GM23338 (cell line): ENCODE measurements at regions not wholly inside any gene's neighbourhood (a gene's known extent, or its start where the extent isn't known, plus 50 kb on each side); places are given as distances from the start of the nearest gene placed in this dataset.

ENCODE experiments used
- CREB1 ChIP-seq: fragments of 250-450 bp; sonication (Bioruptor Pico); IDR thresholded peaks from 2 replicates; pipeline ENCODE4 v1.5.0; 2020; ENCODE audit warnings: low read depth, mild to moderate bottlenecking, moderate library complexity
- EZH2 ChIP-seq: fragments of 200-600 bp; sonication (generic); IDR thresholded peaks from one replicate; pipeline ENCODE4 v1.8.0; 2017; ENCODE audit warnings: antibody characterized with exemption, mild to moderate bottlenecking, low read depth; ENCODE audit not compliant: unreplicated experiment
- EZH2phosphoT487 ChIP-seq: fragments of 200-600 bp; sonication (generic); IDR thresholded peaks from one replicate; pipeline ENCODE4 v1.8.1; 2018; ENCODE audit warnings: antibody characterized with exemption; ENCODE audit not compliant: unreplicated experiment
- JUNB ChIP-seq: IDR thresholded peaks from one replicate; pipeline ENCODE4 v1.6.1; 2016; ENCODE audit warnings: antibody characterized with exemption; ENCODE audit not compliant: unreplicated experiment
- POLR2AphosphoS5 ChIP-seq: IDR thresholded peaks from 2 replicates; pipeline ENCODE4 v1.6.1; 2016; ENCODE audit warnings: antibody characterized with exemption, low read depth
- REST ChIP-seq: IDR thresholded peaks from one replicate; pipeline ENCODE4 v1.6.1; 2018; ENCODE audit warnings: antibody characterized with exemption; ENCODE audit not compliant: unreplicated experiment
- ZNF114 ChIP-seq: fragments of 250-450 bp; sonication (Bioruptor Pico); IDR thresholded peaks from 2 replicates; pipeline ENCODE4 v1.5.0; 2020; ENCODE audit warnings: mild to moderate bottlenecking, moderate library complexity
- ZNF331 ChIP-seq: fragments of 250-450 bp; sonication (Bioruptor Pico); IDR thresholded peaks from 2 replicates; pipeline ENCODE4 v1.5.0; 2020; ENCODE audit warnings: low read depth, mild to moderate bottlenecking, moderate library complexity
- ZNF462 ChIP-seq: fragments of 250-450 bp; sonication (Bioruptor Pico); IDR thresholded peaks from 2 replicates; pipeline ENCODE4 v1.5.0; 2020; ENCODE audit warnings: mild to moderate bottlenecking, moderate library complexity
- TF ChIP-seq, protein P1 (sequence below), 2 experiments: fragments of 200-600 bp in 1 of 2; sonication (generic) in 1 of 2; conservative IDR thresholded peaks; 2 replicates each; pipeline versions ENCODE4 v1.5.1 to v1.6.1; 2016 to 2017; ENCODE audit warnings: antibody characterized with exemption in 2 of 2, low read depth in 2 of 2, mild to moderate bottlenecking in 2 of 2, moderate library complexity in 1 of 2
- TF ChIP-seq, protein P2 (sequence below): IDR thresholded peaks from 2 replicates; pipeline ENCODE4 v1.6.1; 2016; ENCODE audit warnings: antibody characterized with exemption

GRCh38 chr2:150256736-150257135 lies 230.7 kb downstream of the RND3 start:
- TF ChIP-seq EZH2, result no peak
- TF ChIP-seq EZH2phosphoT487, result no peak
- TF ChIP-seq, protein P1, sequence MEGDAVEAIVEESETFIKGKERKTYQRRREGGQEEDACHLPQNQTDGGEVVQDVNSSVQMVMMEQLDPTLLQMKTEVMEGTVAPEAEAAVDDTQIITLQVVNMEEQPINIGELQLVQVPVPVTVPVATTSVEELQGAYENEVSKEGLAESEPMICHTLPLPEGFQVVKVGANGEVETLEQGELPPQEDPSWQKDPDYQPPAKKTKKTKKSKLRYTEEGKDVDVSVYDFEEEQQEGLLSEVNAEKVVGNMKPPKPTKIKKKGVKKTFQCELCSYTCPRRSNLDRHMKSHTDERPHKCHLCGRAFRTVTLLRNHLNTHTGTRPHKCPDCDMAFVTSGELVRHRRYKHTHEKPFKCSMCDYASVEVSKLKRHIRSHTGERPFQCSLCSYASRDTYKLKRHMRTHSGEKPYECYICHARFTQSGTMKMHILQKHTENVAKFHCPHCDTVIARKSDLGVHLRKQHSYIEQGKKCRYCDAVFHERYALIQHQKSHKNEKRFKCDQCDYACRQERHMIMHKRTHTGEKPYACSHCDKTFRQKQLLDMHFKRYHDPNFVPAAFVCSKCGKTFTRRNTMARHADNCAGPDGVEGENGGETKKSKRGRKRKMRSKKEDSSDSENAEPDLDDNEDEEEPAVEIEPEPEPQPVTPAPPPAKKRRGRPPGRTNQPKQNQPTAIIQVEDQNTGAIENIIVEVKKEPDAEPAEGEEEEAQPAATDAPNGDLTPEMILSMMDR (conservative IDR thresholded peaks at IDR 0.05; ENCODE audit: low read depth in 2 of 2), result no peak
- no peak for TF ChIP-seq CREB1 (CRISPR knock-in tag)
- no peak for TF ChIP-seq POLR2AphosphoS5
- no peak for TF ChIP-seq REST
- TF ChIP-seq ZNF331, result no peak
- TF ChIP-seq JUNB, result no peak
- no peak for TF ChIP-seq ZNF114 (CRISPR knock-in tag)
- no peak for TF ChIP-seq ZNF462 (CRISPR knock-in tag)
- TF ChIP-seq, protein P2, sequence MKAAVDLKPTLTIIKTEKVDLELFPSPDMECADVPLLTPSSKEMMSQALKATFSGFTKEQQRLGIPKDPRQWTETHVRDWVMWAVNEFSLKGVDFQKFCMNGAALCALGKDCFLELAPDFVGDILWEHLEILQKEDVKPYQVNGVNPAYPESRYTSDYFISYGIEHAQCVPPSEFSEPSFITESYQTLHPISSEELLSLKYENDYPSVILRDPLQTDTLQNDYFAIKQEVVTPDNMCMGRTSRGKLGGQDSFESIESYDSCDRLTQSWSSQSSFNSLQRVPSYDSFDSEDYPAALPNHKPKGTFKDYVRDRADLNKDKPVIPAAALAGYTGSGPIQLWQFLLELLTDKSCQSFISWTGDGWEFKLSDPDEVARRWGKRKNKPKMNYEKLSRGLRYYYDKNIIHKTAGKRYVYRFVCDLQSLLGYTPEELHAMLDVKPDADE, result no peak
